SU-DHL-6 (cell line): ENCODE measurements at regions not wholly inside any gene's neighbourhood (a gene's known extent, or its start where the extent isn't known, plus 50 kb on each side); places are given as distances from the start of the nearest gene placed in this dataset.

Source experiments
- H2AFZ ChIP-seq: fragments of 200-600 bp; sonication (generic); 2 replicates; pipeline ENCODE4 v1.6.1; 2014; ENCODE audit warnings: low read depth, mild to moderate bottlenecking, moderate library complexity, mixed read lengths, antibody characterized with exemption, low read length; ENCODE audit not compliant: severe bottlenecking
- H3F3A ChIP-seq: fragments of 200-600 bp; shearing (Covaris generic); 2 replicates; pipeline ENCODE4 v1.6.0; 2016; ENCODE audit warnings: antibody characterized with exemption, mild to moderate bottlenecking; ENCODE audit not compliant: insufficient read depth
- H3K27ac ChIP-seq: fragments of 200-600 bp; sonication (generic); 2 replicates; pipeline ENCODE4 v1.5.1; 2016; ENCODE audit warnings: low read depth, mild to moderate bottlenecking, low read length, moderate library complexity, mixed read lengths
- H3K27me3 ChIP-seq: fragments of 200-600 bp; sonication (generic), shearing (Covaris generic); 2 replicates; pipeline ENCODE4 v1.6.0; 2014; ENCODE audit warnings: mild to moderate bottlenecking, low read length
- H3K36me3 ChIP-seq: fragments of 200-600 bp; sonication (generic); 2 replicates; pipeline ENCODE4 v1.6.1; 2014; ENCODE audit warnings: mild to moderate bottlenecking, low read length, mixed read lengths
- H3K4me2 ChIP-seq: fragments of 300-600, 200-600 bp; shearing (Covaris generic), sonication (generic); 2 replicates; pipeline ENCODE4 v1.6.0; 2014; ENCODE audit warnings: low read length, low read depth, mild to moderate bottlenecking; ENCODE audit not compliant: poor library complexity, severe bottlenecking
- H3K4me3 ChIP-seq: fragments of 200-600 bp; sonication (generic); 2 replicates; pipeline ENCODE4 v1.5.1; 2014; ENCODE audit warnings: antibody characterized with exemption, low read length, mild to moderate bottlenecking, mixed read lengths; ENCODE audit not compliant: insufficient read depth, poor library complexity, severe bottlenecking
- H3K79me2 ChIP-seq: fragments of 200-600 bp; sonication (generic); 2 replicates; pipeline ENCODE4 v1.6.1; 2014; ENCODE audit warnings: mild to moderate bottlenecking, low read length, moderate library complexity; ENCODE audit not compliant: insufficient read depth
- H3K9ac ChIP-seq: fragments of 200-600 bp; sonication (generic); 2 replicates; pipeline ENCODE4 v1.7.0; 2014; ENCODE audit warnings: mild to moderate bottlenecking, low read length
- H3K9me2 ChIP-seq: fragments of 200-600 bp; sonication (generic); replicated peaks from 2 replicates; pipeline ENCODE4 v1.6.1; 2014; ENCODE audit warnings: low read length; ENCODE audit not compliant: insufficient read depth
- H3K9me3 ChIP-seq: fragments of 200-600 bp; sonication (generic); 2 replicates; pipeline ENCODE4 v1.6.1; 2014; ENCODE audit warnings: low read length, mixed read lengths; ENCODE audit not compliant: insufficient read depth
- H4K20me1 ChIP-seq: fragments of 200-600 bp; sonication (generic); 2 replicates; pipeline ENCODE4 v1.6.1; 2014; ENCODE audit warnings: low read depth, mild to moderate bottlenecking, antibody characterized with exemption, low read length, moderate library complexity, mixed read lengths
- EZH2phosphoT487 ChIP-seq: fragments of 200-600 bp; sonication (generic), shearing (Covaris generic); conservative IDR thresholded peaks from 2 replicates; pipeline ENCODE4 v1.6.1; 2018; ENCODE audit warnings: mild to moderate bottlenecking, antibody characterized with exemption, low read length, moderate library complexity, mixed read lengths
- TF ChIP-seq, protein P1 (sequence below): fragments of 200-600 bp; sonication (generic); IDR thresholded peaks from one replicate; pipeline ENCODE4 v1.5.1; 2017; ENCODE audit warnings: antibody characterized with exemption, mild to moderate bottlenecking, low read length, moderate library complexity; ENCODE audit not compliant: insufficient read depth, poor library complexity, severe bottlenecking

GRCh38 chr3:117932441-117932840 is 1102.2 kb downstream of the IGSF11 start:
- Histone ChIP-seq H3K27ac (no peak overlapping the region), H3K27me3 (no peaks in the 10 kb centered on the region), H3K9ac (no peak overlapping the region), H3K9me3 (no peaks in the 10 kb centered on the region), H2AFZ (no peak overlapping the region), H3K36me3 (no peaks in the 10 kb centered on the region), H3K9me2 (no peaks in the 10 kb centered on the region), H4K20me1 (no peaks in the 10 kb centered on the region), H3K79me2 (no peaks in the 10 kb centered on the region), H3K4me3 (no peak overlapping the region), H3K4me2 (no peak overlapping the region), H3F3A (no peaks in the 10 kb centered on the region)
- TF ChIP-seq, protein P1, sequence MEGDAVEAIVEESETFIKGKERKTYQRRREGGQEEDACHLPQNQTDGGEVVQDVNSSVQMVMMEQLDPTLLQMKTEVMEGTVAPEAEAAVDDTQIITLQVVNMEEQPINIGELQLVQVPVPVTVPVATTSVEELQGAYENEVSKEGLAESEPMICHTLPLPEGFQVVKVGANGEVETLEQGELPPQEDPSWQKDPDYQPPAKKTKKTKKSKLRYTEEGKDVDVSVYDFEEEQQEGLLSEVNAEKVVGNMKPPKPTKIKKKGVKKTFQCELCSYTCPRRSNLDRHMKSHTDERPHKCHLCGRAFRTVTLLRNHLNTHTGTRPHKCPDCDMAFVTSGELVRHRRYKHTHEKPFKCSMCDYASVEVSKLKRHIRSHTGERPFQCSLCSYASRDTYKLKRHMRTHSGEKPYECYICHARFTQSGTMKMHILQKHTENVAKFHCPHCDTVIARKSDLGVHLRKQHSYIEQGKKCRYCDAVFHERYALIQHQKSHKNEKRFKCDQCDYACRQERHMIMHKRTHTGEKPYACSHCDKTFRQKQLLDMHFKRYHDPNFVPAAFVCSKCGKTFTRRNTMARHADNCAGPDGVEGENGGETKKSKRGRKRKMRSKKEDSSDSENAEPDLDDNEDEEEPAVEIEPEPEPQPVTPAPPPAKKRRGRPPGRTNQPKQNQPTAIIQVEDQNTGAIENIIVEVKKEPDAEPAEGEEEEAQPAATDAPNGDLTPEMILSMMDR = no peak
- no peak for TF ChIP-seq EZH2phosphoT487

DNA sequence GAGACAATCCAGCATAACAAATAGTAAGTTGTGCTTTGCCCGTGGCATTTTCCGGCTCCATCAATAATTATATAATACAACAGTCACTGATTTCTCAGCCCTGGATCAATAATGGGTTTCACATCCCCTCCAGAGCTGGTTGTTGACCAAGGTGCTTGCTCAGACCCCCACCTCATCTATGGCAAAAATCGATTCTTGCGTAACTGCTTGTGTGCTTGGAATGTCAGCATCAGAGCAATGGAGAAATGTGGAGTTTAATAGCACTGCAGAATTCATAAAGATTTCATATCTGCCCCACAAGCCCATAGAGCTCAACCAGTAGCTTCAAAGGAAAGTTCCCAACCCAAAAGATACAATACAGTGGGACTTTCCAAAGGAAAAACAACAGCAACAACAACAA is 1098.5 kb downstream of the IGSF11 start:
- TF ChIP-seq EZH2phosphoT487 = no peak
- TF ChIP-seq, protein P1 = no peak
- Histone ChIP-seq H3K4me2 (no peak overlapping the region), H4K20me1 (no peaks in the 10 kb centered on the region), H3K27ac (no peak overlapping the region), H3K9ac (no peak overlapping the region), H3K79me2 (no peaks in the 10 kb centered on the region), H3K9me2 (no peaks in the 10 kb centered on the region), H3K36me3 (no peaks in the 10 kb centered on the region), H2AFZ (no peak overlapping the region), H3K4me3 (no peak overlapping the region), H3K27me3 (no peaks in the 10 kb centered on the region), H3F3A (no peaks in the 10 kb centered on the region), H3K9me3 (no peaks in the 10 kb centered on the region)

DNA sequence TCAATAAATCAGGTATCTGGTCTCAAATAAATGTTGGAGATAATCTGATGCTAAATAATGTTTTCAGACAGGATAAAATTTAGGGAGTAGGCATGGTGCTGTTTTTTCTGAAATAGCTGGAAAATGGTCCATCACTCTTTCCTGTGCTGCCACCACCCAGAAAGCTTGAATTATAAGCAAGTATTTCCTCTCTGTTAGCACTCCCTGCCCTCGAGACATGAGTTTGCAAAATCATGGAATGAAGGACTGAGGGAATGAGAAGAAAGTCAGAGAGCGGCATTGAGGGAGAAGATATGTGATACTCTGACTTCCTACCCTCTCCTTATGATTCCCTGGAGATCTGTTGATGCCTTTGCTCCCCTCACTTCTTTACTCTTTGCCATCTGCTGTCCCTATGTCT is 1095.7 kb downstream of the IGSF11 start:
- H3K9ac ChIP-seq = no peak overlapping the region
- H3K9me2 ChIP-seq = no peaks in the 10 kb centered on the region

More for the DNA sequence above, 1095.7 kb downstream of the IGSF11 start:
- H3F3A ChIP-seq = no peaks in the 10 kb centered on the region
- H4K20me1 ChIP-seq = no peaks in the 10 kb centered on the region
- H3K27me3 ChIP-seq = no peaks in the 10 kb centered on the region
- TF ChIP-seq, protein P1 = no peak
- no peak overlapping the region for H2AFZ ChIP-seq
- H3K36me3 ChIP-seq = no peaks in the 10 kb centered on the region
- H3K9me3 ChIP-seq = no peaks in the 10 kb centered on the region
- no peak overlapping the region for H3K4me2 ChIP-seq
- no peak overlapping the region for H3K4me3 ChIP-seq
- no peak overlapping the region for H3K27ac ChIP-seq
- no peaks in the 10 kb centered on the region for H3K79me2 ChIP-seq
